GM12878 (cell line): ENCODE measurements at regions not wholly inside any gene's neighbourhood (a gene's known extent, or its start where the extent isn't known, plus 50 kb on each side); places are given as distances from the start of the nearest gene placed in this dataset.

ENCODE experiments used
- ATAC-seq: fragments of 200-7000 bp; cut with Tn5 transposase; 3 replicates; pipeline ENCODE4 v1.9.1; 2020; ENCODE audit warnings: mild to moderate bottlenecking, moderate library complexity
- BruUV-seq: library from RNA; stranded (reverse); fragments of 400-500 nt; replicated peaks from 2 replicates; lab custom pipeline; 2021; lab: Mats Ljungman, UMichigan
- CTCF ChIA-PET: fragments of 300-600 bp; sonication (Branson Sonifier 250); formaldehyde crosslinking; extraction: SDS; loops from one replicate; lab custom pipeline; 2021; ENCODE audit warnings: inconsistent platforms; lab: Yijun Ruan, JAX
- POLR2A ChIA-PET: fragments of 350-600 bp; formaldehyde crosslinking; extraction: SDS; loops from one replicate; lab custom pipeline; 2021; ENCODE audit warnings: inconsistent platforms; lab: Charles Lee
- RAD21 ChIA-PET: fragments of 300-600 bp; sonication (Branson Sonifier 250); formaldehyde crosslinking; loops from one replicate; lab custom pipeline; 2023; ENCODE audit warnings: antibody characterized with exemption; ENCODE audit not compliant: unreplicated experiment; lab: Charles Lee
- SMC1A ChIA-PET: fragments of 300-600 bp; sonication (Branson Sonifier 250); formaldehyde crosslinking; loops from one replicate; lab custom pipeline; 2023; ENCODE audit not compliant: unreplicated experiment, uncharacterized antibody; lab: Charles Lee
- DNase-seq: peaks from one replicate; pipeline ENCODE4 v3.0.0-alpha.2; 2011; ENCODE audit warnings: low read depth, low spot score
- FAIRE-seq: peaks from 3 replicates; lab custom pipeline; 2011; peaks lifted over from hg19 to GRCh38; lab: Jason Lieb, UNC
- H2AFZ ChIP-seq: 2 replicates; pipeline ENCODE4 v1.6.0; 2011; ENCODE audit warnings: low read depth, low read length, control low read depth; ENCODE audit not compliant: control insufficient read depth
- H3K27ac ChIP-seq: 2 replicates; pipeline ENCODE4 v1.5.1; 2011; ENCODE audit warnings: control low read depth; ENCODE audit not compliant: control insufficient read depth, insufficient read depth
- H3K27me3 ChIP-seq, 2 experiments: replicated peaks in 1 of 2; 2 replicates each; pipeline versions ENCODE4 v1.6.0 to v1.6.1; 2011; ENCODE audit warnings: low read length in 1 of 2; ENCODE audit not compliant: control insufficient read depth in 2 of 2, insufficient read depth in 2 of 2
- H3K36me3 ChIP-seq, 2 experiments: 2 replicates each; pipeline ENCODE4 v1.5.1; 2011; ENCODE audit warnings: low read length in 1 of 2; ENCODE audit not compliant: control insufficient read depth in 2 of 2, insufficient read depth in 2 of 2
- H3K4me1 ChIP-seq: 2 replicates; pipeline ENCODE4 v1.6.1; 2011; ENCODE audit warnings: mild to moderate bottlenecking, low read length, moderate library complexity, mixed read lengths; ENCODE audit not compliant: control insufficient read depth, insufficient read depth
- H3K4me2 ChIP-seq: 2 replicates; pipeline ENCODE4 v1.6.0; 2011; ENCODE audit warnings: control low read depth; ENCODE audit not compliant: control insufficient read depth, insufficient read depth
- H3K4me3 ChIP-seq: fragments of 200-600 bp; sonication (generic); 2 replicates; pipeline ENCODE4 v1.5.1; 2016
- H3K79me2 ChIP-seq: 2 replicates; pipeline ENCODE4 v1.6.0; 2011; ENCODE audit warnings: low read length; ENCODE audit not compliant: control insufficient read depth, insufficient read depth
- H3K9ac ChIP-seq: 2 replicates; pipeline ENCODE4 v1.8.0; 2011; ENCODE audit warnings: low read length, control low read depth, mixed read lengths; ENCODE audit not compliant: control insufficient read depth, insufficient read depth
- H3K9me3 ChIP-seq: replicated peaks from 3 replicates; pipeline ENCODE4 v1.5.1; 2011; ENCODE audit warnings: mild to moderate bottlenecking, low read length; ENCODE audit not compliant: control insufficient read depth, insufficient read depth
- H4K20me1 ChIP-seq: 2 replicates; pipeline ENCODE4 v1.6.0; 2011; ENCODE audit not compliant: control insufficient read depth, insufficient read depth
- ATF2 ChIP-seq: IDR thresholded peaks from 2 replicates; pipeline ENCODE4 v1.6.1; 2012; ENCODE audit warnings: low read length, inconsistent platforms
- CHD1 ChIP-seq: IDR thresholded peaks from 2 replicates; pipeline ENCODE4 v1.6.1; 2012; ENCODE audit warnings: low read depth, low read length, improper control_type of control experiment
- E4F1 ChIP-seq: fragments of 450-650 bp; IDR thresholded peaks from 2 replicates; pipeline ENCODE4 v1.6.1; 2018; ENCODE audit warnings: borderline replicate concordance, mild to moderate bottlenecking; ENCODE audit not compliant: partially characterized antibody
- ETV6 ChIP-seq, 2 experiments: fragments of 450-650 bp in 1 of 2; IDR thresholded peaks in 1 of 2; conservative IDR thresholded peaks in 1 of 2; 2 replicates each; pipeline ENCODE4 v1.6.1; 2014; ENCODE audit warnings: antibody characterized with exemption in 1 of 2, borderline replicate concordance in 1 of 2, low read depth in 1 of 2, mild to moderate bottlenecking in 1 of 2, moderate library complexity in 1 of 2
- MTA2 ChIP-seq: fragments of 450-650 bp; IDR thresholded peaks from 2 replicates; pipeline ENCODE4 v1.6.1; 2016; ENCODE audit warnings: low read depth, mild to moderate bottlenecking, moderate library complexity
- NBN ChIP-seq: fragments of 450-650 bp; IDR thresholded peaks from 2 replicates; pipeline ENCODE4 v1.6.1; 2016
- PAX5 ChIP-seq: IDR thresholded peaks from 2 replicates; pipeline ENCODE4 v1.6.1; 2011; ENCODE audit warnings: low read depth, low read length, borderline replicate concordance
- RELA ChIP-seq: fragments of 450-650 bp; IDR thresholded peaks from 2 replicates; pipeline ENCODE4 v1.8.0; 2014; ENCODE audit warnings: borderline replicate concordance; ENCODE audit not compliant: partially characterized antibody
- SRF ChIP-seq, 2 experiments: IDR thresholded peaks; 2 replicates each; pipeline ENCODE4 v1.6.1; 2011; ENCODE audit warnings: low read depth in 2 of 2, low read length in 2 of 2, mild to moderate bottlenecking in 1 of 2, moderate library complexity in 1 of 2
- TCF7 ChIP-seq: IDR thresholded peaks from 2 replicates; pipeline ENCODE4 v1.6.1; 2014; ENCODE audit warnings: antibody characterized with exemption, borderline replicate concordance
- YY1 ChIP-seq: IDR thresholded peaks from 2 replicates; pipeline ENCODE4 v1.6.1; 2011; ENCODE audit warnings: low read depth, mild to moderate bottlenecking, low read length
- ZBED1 ChIP-seq: IDR thresholded peaks from 2 replicates; pipeline ENCODE4 v1.6.1; 2016; ENCODE audit warnings: borderline replicate concordance
- WGBS: methylation state at CpG from one replicate; pipeline ENCODE4 v1.1.6; 2016; ENCODE audit warnings: low lambda C conversion rate; ENCODE audit not compliant: insufficient replicate concordance, insufficient coverage; ENCODE audit errors: missing lambda C conversion rate; 5-methylcytosine and 5-hydroxymethylcytosine counted together
- in situ Hi-C: fragments of 300-500 bp; cut with MboI; formaldehyde crosslinking; loops from 9 replicates; pipeline ENCODE4 v1.14.3; 2018; ENCODE audit warnings: mixed read lengths
- intact Hi-C: fragments of 100-400 bp; cut with micrococcal nuclease; formaldehyde crosslinking; loops from one replicate; pipeline ENCODE4 v1.14.2; 2022; ENCODE audit not compliant: unreplicated experiment
- TF ChIP-seq, protein P1 (sequence below): fragments of 450-650 bp; IDR thresholded peaks from 2 replicates; pipeline ENCODE4 v1.6.1; 2016; ENCODE audit warnings: mild to moderate bottlenecking, moderate library complexity, borderline replicate concordance

GRCh38 chr1:221823149-221823548 lies 81.3 kb upstream of the DUSP10 start (continued):
- TF ChIP-seq ATF2 (peak; percentile 45; the same call in 1 of the 2 replicates), NBN (no peak), YY1 (0 out of 2 replicates have a peak, but pooled peaks have one; percentile 13), MTA2 (peak; percentile 38; the same call in 1 of the 2 replicates), RELA (no peak)
- TF ChIP-seq, protein P1, sequence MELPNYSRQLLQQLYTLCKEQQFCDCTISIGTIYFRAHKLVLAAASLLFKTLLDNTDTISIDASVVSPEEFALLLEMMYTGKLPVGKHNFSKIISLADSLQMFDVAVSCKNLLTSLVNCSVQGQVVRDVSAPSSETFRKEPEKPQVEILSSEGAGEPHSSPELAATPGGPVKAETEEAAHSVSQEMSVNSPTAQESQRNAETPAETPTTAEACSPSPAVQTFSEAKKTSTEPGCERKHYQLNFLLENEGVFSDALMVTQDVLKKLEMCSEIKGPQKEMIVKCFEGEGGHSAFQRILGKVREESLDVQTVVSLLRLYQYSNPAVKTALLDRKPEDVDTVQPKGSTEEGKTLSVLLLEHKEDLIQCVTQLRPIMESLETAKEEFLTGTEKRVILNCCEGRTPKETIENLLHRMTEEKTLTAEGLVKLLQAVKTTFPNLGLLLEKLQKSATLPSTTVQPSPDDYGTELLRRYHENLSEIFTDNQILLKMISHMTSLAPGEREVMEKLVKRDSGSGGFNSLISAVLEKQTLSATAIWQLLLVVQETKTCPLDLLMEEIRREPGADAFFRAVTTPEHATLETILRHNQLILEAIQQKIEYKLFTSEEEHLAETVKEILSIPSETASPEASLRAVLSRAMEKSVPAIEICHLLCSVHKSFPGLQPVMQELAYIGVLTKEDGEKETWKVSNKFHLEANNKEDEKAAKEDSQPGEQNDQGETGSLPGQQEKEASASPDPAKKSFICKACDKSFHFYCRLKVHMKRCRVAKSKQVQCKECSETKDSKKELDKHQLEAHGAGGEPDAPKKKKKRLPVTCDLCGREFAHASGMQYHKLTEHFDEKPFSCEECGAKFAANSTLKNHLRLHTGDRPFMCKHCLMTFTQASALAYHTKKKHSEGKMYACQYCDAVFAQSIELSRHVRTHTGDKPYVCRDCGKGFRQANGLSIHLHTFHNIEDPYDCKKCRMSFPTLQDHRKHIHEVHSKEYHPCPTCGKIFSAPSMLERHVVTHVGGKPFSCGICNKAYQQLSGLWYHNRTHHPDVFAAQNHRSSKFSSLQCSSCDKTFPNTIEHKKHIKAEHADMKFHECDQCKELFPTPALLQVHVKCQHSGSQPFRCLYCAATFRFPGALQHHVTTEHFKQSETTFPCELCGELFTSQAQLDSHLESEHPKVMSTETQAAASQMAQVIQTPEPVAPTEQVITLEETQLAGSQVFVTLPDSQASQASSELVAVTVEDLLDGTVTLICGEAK = no peak

DNA sequence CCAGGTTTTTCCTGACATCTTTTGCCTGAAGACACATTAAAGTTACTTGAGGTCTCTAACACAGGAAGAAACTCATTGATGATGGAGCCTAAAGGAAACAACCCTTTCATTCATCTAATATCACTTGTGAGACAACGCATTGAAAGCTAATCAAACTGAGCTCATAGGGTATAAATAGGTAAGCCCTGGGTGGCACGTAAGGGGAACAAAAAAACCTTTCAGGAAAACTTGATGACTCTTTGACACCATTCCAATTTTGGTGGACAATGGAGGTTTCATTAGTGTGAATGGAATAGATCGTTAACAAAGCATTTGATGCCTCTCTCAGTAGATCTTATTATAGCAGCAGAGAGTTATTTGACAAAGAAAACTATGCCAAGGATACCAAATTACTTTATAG lies 80.7 kb upstream of the DUSP10 start:
- Histone ChIP-seq H4K20me1 (no peaks in the 10 kb centered on the region), H3K4me2 (no peak overlapping the region), H3K9me3 (no peaks in the 10 kb centered on the region; the same call in 2 of the 3 replicates), H3K9ac (no peak overlapping the region), H3K27ac (0 out of 2 replicates have a peak overlapping the region, but pooled peaks have one; percentile 5), H2AFZ (no peak overlapping the region), H3K4me3 (no peak overlapping the region), H3K4me1 (peaks cover 16% of the 10 kb centered on the region), H3K27me3 (no peaks in the 10 kb centered on the region), H3K36me3 (no peaks in the 10 kb centered on the region), H3K79me2 (no peaks in the 10 kb centered on the region)
- intact Hi-C loops = loop anchor here (5.0 to 10.0 kb wide), 3 partner anchors 45 to 348 kb away; partner anchors contain the start of gene DUSP10
- no peak for FAIRE-seq
- no TSS peak for BruUV-seq
- CTCF ChIA-PET = no interaction called here
- SMC1A ChIA-PET = interaction anchor here (1.0 to 2.0 kb wide), 5 partner anchors 14 to 170 kb away, joined by 3 to 9 read pairs (median 4); no protein-coding TSS in a partner anchor
- WGBS = 51% methylated on average over 3 of the region's 3 CpGs
- RAD21 ChIA-PET = interaction anchor here (1.5 kb wide), 1 partner anchor 14 kb away, joined by 3 read pairs; no protein-coding TSS in a partner anchor
- no peak for ATAC-seq
- in situ Hi-C loops = no loop called here
- DNase-seq = no peak
- POLR2A ChIA-PET = interaction anchor here (0.6 kb wide), 1 partner anchor 13 kb away, joined by 3 read pairs; no protein-coding TSS in a partner anchor
- TF ChIP-seq ETV6 (conservative IDR thresholded peaks at IDR 0.05 in 1 of 2, IDR thresholded peaks at IDR 0.05 in 1 of 2; ENCODE audit: borderline replicate concordance in 1 of 2, low read depth in 1 of 2) (no peak), ATF2 (no peak), PAX5 (no peak), ZBED1 (no peak), E4F1 (no peak), CHD1 (no peak), SRF (IDR thresholded peaks at IDR 0.05; ENCODE audit: low read depth in 2 of 2, low read length in 2 of 2) (no peak), TCF7 (no peak)
